ENCODE measurements at regions not wholly inside any gene's neighbourhood (a gene's known extent, or its start where the extent isn't known, plus 50 kb on each side); places are given as distances from the start of the nearest gene placed in this dataset.
"Not testable (repeated sequence)": the region's sequence is repeated elsewhere in the genome, so short reads cannot be mapped to it uniquely, and the experiment has no call there.

DNA sequence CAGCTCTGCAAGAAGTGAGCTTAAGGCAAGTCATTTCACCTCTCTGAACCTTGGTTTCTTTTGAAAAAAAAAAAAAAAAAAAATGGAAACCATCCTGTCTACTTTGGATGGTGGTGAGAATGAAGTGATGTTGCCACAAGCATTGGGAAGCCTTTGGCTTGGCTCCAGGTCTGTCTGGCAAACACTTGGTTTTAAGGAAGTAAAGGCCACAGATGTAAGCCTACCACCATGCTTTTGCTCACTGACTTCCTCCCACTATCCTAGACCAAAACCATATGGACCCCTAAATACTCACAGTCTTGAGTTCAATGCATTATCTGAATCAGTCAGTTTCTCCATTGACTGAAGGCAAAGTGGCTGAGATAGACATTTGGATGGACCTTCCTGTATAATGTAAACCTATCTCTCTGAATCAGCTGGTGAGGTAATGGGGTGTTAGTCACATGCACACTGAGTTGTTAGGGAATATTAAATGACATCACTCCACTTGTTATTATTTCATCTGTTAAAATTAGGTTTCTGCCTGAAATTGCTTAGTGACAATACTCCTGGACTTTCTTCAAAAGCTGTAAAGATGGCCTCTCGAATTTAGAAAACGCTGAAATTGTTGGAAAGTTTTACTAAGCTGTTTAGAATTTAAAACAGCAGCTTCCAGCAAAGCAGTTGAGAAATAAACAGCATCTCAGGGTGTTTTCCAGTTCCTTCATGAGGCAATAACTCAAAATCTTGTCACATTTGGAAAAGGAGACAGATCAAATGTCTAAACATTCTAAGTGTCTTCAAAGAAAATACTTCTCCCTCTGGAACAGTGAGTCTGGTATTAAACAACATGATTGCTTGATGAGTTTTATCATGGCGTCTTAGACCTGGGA, 833.5 kb downstream of the DHX35 start:
- no peak for DNase-seq

DNA sequence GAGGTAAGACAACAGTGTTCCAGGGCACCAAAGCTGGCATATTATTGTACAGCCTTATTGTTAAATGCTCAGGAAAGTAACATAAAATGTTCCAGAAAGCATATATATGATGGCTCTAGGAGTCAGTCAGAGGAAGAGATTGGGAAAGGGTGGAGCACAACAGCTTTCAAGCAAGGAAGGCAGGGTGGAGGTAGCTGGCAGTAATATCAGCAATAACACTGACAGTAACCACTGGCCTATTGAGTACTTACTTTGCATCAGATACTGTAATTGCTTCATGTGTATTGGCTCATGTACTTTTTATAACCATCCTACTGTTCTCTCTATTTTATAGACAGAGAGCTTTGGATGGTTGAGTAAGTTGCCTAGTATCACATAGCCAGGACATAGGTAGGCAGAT, 830.2 kb downstream of the DHX35 start:
- no peak for DNase-seq

DNA sequence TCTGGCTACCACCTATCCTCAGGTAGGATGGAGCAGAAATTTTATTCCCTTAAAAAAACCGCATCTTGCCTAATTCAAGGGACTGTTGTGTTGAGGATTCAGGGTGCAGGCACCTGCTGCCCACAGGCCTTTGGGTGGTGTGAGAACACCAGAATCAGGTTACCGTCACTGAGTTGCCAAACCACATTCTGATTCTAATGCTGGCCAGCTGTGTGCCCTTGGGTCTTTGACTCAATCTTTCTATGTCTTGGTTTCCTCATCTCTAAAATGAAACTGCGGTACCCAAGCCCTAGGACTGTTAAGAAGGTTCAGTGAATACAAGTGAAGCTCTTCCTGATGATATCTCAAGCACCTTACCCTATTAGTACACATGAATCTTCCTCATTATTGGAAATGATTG, 827.3 kb downstream of the DHX35 start:
- no peak for DNase-seq

DNA sequence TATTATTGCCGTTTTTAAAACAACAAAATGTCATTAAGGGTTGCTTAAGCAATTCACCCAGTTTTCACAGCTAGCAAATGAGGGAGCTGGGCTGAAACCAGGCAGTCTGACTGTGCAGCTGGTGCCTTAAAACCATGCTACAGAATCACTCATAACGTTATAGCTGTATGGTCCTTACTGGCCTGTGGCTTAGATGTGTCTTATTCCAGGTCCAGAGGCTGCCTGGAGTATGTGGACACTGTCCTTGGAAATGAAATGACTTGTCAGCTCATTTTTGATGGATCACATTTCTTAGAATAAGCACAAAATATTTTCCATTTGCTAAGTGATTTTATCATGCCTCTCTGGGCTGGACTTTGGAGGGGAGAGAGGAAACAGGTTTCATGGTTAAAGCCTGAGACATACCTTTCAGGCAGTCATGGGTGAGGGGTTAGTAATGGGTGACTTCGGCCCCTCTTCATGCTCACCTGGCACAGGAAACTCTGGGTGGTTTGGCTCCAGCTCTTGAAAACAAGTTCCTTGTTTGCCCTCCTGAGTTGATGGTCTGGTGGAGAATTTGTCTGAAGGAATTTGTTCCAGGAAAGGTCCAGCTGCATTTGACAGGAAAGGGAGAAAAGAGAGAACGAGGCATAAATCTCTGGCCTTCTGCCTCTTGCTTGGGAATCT, 823.2 kb downstream of the DHX35 start:
- DNase-seq, result no peak

DNA sequence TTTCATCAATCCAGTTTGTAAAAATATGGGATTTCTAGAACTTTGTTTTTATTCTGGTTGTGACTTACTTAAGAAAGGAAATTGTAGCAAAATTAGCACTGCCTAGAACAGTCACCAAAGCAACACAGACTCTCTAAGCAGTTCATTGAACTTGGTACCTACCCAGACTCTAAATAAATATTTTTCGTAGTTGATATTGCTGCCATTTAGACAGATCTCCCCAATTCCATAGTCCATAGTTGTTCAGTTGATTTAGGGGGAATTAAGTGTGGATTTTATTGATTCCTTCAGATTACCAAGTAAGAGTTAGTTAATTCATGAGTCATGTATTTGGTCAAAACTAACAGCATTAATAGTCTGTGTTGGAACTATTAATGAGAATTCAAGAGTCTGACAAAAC, 822.5 kb downstream of the DHX35 start:
- no peak for DNase-seq

DNA sequence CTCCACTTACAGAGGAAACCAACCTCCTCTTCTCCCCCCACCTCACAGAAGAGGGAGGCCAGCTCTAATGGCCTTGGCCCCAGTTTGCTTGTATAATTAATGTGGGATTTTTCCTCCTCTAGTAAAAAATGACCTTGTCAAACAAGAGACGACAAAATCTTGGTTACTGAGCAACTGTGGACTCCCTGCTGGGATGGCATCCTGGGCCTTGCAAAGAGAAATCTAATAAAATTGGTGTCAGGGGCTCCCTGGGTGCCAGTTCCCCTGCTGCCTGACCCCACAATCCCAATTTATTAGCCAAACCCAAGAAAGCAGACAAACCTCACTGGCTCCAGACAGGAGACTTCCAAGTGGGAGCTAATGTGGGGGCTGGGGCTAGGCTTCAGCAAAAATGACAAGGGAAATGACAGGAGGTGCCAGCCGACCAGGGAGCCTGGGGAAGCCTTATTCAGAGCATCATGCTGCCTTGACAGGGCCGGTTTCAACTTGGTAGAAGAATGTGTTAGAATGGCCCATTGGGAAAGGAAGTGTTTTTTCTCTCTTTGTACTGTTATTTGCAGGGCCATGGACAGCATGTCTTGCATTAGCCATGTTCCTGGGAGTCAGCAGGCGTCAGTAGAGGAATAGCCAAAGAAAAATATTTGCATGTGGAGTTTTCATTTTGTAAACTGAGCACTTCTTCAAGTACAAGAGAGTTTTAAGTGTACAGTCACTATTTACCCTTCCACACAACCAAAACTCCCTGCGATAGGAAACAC, 816.9 kb downstream of the DHX35 start:
- DNase-seq, result no peak

DNA sequence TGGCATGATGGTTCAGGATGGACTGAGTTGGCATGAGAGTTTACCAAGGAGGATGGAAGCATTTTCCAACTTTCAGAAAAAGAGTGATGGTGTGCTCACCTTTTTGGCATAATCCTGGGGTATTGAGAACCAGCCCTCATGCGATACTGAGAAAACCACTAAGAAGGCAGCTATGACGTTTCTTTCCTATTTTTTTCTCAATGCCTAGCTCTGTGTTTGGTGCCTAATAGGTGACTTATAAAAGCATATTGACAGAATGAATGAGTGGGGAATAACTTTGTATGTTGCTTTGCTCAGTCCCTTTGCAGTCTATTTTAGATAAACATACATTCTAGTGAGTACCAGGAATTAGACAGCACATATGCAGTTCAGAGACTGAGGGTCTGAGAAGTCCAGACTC, 816.3 kb downstream of the DHX35 start:
- no peak for DNase-seq

DNA sequence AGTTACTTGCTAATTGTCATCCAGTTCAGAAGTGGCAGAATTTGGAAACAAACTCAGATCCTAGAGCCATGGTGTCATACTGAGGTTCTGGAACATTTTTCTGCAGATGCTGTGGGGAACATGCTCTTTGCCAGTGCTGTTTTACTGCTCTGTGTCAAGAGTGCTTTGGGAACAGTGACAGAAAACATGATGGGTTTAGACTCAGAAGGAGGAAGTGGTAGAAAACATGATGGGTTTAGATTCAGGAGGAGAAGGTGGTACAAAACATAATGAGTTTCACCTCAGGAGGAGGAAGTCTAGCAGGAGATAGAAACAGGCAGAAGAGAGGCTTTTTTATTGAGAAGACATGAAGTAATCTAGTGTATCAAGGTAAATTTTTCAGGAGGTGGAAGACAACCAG, 815.5 kb downstream of the DHX35 start:
- no peak for DNase-seq

DNA sequence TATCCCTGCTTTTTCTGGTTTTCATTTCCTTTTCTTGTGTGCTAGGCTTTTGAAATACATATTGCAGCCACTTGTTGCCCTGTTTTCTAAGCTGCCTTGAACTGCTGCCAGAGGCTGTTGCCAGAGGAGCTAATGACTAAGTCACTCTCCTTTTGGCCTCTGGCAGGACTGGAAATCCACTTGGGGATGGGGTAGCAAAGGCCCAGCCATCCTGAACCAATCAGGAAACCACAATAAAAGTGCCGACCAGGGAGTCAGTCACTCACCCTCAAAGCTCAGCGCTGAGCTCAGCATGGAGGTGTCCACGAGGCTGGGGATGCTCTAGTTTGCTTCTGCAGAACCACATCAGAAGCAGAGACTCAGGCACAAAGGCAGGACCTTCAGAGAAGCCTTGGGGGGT, 813.0 kb downstream of the DHX35 start:
- DNase-seq, result no peak

DNA sequence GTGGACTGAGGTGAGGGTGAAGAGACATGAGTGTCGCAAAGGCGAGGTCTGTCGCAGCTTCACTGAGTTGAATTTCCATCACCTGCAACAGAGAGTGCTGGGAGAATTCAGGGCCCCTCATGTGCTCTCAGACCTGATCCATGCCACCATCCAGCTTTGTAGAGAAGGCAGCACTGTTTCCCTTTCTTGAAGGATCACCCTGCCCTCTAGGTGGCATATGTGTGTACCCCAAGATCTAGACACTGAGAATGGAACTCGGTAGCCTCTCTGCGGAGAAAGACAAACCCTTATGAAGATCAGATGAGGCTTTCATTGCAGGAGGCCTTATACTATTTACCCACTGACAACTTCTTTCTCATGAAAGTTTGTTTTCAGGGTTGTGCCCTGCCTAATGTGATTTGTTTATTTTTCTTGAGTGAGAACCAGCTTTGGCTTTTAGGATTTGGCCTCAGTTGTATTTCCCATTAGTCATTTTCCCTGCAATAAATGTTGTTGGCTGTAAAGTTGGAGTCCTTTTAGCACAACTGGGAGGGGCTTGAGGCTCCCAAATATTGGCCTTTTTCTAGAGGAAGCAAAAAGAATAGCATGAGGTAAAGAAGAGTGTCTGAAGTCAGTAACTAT, 811.3 kb downstream of the DHX35 start:
- DNase-seq, result no peak

DNA sequence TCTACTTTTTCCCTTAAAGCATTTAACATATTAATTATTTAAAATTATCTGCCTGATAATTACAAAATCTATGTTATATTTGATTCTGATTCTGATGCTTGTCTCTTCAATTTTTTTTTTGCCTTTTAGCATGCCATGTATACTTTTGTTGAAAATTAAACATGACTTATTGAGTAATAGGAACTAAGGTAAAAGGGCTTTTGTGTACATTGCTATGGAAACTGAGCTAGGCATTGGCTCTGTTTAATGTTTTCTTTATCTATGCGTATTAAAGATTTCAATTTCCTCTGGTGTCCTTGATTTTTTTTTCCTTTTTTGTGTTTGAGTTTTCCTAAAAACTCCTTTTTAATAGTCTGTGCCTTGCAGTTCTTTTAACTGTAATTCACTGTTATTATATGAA, 805.2 kb downstream of the DHX35 start:
- no peak for DNase-seq

DNA sequence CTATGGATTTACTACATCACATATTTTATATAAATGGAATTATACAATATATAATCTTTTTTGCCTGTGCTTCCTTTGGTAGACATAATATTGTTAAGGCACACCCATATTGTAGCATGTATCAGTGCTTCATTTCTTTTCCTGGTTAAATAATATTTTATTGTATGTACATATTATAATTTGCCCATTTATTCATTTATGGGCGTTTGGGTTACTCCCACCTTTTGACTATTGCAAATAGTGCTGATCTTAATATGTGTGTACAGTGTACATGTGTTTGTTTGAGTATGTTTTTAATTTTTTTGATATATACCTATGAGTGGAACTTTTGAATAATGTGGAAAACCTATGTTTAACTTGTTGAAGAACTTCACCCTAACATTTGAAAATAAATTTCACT, 804.2 kb downstream of the DHX35 start:
- no peak for DNase-seq

DNA sequence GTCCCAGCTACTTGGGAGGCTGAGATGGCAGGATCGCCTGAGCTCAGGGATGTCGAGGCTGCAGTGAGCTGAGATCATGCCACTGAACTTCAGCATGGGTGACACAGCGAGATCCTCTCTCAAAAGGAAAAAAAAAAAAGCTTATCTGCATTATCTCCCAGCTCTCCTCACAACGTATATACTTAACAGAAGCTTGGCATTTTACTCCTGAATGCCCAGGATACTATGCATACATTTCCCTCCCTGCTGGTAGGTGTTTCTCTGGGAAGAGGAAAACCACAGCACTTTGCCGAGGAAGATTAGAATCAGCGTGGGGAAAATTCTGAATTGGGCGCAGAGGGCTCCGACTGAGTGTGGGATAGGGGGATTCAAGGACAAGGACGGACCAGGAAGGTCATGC, 800.6 kb downstream of the DHX35 start:
- no peak for DNase-seq

DNA sequence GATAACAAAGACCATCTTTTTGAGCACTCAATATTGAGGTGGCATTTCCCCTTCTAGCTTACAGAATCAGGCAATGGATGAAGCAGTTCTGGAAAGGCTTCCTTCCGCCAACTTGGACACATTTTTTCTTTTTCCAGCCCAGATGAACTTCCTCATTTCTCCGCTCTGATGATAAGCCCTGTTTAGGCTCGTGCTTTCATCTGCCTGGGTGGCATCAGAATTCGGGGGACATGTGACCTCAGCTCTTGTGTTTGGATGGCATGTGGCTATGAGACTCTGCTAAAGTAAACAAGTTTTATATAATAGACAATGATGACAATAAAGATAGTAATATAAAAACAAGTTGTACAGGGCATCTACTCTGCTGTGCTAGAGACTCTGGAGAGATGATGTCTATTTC, 796.7 kb downstream of the DHX35 start:
- no peak for DNase-seq

DNA sequence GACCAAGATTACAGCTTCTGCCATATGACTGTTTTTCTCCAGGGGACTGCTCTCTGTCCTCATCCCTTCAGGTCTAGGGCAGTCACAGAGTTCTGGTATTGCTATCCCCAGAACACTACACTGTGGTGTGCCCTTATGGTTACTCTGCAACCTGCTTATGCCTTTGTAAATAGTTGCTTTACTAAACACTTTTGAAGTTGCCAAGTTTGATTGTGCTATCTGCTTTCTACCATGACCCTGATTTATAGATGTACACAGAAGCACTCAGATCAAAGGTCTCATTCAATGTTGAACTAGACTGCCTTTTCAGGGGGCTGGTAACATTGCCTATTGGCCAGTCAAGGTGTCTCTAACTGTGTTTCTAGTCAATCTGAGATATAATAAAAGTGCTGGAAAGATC, 794.7 kb downstream of the DHX35 start:
- DNase-seq, result no peak

DNA sequence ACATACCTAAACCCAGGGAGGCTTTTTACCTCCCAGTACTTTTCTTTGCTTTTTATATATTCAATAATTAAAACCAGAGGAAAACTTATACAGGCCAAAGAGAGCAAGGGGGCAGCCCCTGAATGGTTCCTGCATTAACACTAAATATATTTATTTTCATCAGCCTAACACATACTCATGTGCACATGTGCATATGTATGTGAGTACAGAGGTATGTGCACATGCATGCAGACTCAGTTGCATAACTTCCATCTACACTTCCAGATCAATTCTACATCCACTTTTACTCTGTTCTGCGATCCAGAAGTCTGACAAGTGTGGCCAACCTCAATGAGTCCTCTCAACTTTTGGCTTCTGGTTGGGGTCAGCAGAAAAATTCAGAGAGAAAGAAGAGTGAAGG, 794.2 kb downstream of the DHX35 start:
- DNase-seq, result no peak

DNA sequence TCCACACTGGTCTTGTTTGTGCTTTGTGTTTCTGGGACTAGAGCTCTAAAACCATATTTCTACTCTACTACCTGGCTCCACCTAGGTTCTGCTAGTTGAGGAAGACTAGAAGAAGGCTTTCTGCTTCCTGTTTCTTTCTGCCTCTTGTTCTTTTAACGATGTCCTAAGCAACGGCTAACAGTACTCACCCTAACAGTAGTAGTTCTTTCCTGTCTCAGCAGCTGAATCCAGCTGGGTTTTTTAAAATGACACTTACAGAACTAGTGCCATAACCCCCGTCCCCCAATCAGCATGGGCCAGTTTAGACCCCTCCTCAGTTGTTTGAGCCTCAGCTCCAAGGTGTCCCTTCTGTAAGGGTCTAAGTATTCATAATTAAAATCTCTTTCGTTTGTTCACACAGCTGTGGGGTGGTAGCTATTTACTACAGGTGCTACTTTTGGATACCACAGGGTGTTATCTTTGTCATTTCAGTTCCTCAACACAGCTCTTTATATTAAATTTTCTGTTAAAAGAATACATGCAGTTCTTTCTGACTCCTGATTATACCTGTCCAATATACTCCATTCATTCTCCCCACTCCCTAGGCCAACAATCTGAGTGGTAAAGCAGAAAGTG, 790.2 kb downstream of the DHX35 start:
- no peak for DNase-seq

DNA sequence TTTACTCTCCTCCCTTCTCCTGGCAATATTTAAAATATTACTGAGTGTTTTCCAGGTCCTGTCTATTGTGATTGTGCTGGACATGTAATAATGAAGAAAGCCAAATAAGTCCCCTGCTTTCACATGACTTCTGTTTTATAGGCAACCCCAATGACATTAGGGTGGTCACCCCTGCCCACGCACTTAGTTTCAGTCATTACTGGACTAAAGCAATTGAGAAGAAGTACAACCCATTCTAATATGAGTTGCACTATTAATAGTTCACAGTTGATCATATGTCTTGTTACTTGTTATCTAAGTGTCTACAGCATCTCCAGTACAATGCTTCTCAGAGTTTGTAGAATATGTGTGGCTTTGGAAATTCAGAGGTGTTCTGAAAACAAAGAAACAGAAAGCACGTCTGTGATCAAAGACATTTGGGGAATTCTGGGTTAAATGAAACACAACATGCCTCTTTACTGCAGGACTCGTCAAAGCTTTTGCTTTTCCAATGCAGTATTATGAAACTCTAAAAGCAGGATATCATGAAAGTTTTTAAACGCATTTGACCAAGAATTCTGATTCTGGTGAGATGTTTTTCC, 789.5 kb downstream of the DHX35 start:
- no peak for DNase-seq

DNA sequence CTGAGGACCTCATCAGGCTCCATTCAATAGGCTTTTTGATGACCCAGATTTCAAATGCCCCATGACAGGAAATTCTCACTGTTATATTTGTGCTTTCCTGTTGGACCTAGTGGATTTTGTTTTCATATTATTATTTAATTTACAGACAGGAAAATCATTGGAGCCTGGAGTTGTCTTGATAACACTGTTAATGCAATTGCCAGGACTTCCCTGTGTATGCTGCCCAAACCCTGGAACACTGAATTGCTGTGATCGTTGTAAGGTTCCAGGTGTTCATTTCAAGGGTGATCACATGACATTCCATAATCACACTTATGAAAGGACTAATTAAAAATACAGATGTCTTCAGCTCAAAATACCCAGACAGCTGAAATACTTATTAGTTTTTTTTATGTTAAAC, 783.2 kb downstream of the DHX35 start:
- no peak for DNase-seq

DNA sequence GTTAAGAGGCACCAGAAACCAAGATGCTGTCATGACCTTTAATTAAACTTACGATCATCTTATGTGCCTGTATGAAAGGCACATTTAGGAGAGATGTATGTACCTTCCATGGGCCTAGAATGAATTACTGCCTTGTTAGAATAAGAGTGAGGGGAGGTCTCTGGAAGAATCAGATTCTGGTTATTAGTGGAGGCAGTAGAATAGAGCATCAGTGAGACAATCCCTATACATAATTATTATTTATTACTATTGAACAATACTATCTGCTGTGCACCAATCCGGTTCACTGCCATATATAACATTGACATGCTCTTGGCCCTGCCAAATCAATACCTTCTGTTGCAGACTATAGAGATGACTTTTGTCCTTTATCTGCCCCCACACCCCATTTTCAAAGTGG, 776.5 kb downstream of the DHX35 start:
- no peak for DNase-seq

DNA sequence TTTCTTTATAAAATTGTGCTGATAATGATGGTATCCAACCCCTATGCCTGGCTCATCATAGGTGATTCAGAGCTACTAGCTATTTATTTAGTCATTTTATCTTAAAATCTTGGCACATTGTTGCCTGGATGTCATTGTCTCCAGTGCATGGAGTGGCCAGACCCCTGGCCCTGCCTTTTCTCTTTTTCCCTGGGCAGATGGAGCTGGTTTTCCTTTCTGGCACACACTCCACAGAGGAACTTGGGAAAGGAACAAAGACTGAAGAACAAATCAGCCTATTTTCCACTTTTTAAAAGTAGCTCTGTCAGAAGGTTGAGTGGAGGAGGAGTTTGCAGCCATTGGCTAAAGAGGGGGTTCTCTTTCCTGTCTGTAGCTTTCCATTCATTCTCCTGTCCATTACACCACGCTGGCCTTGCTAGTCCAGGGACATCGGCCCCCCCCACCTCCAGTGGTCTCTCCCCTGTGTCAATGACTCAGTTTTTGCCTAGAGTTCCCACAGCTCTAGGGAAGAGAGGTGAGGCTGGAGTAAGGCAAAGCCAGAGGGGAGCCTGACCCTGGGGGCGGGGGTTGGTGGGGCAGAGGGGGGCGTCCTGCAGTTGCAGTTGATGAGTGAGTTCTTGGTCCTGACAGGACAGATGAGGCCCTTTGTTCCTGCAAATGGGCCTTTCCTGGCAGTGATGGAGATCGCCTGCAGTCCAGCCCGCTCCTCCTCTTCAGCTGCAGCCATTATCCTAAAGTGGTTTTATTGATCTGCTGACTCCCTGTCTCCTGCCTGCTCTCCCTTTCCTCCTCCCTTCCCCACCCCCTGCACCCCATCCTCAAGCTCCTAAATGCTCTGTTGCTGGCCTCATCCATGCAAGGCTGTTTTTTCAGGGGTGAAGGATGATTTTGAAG, 774.5 kb downstream of the DHX35 start:
- DNase-seq, result no peak

DNA sequence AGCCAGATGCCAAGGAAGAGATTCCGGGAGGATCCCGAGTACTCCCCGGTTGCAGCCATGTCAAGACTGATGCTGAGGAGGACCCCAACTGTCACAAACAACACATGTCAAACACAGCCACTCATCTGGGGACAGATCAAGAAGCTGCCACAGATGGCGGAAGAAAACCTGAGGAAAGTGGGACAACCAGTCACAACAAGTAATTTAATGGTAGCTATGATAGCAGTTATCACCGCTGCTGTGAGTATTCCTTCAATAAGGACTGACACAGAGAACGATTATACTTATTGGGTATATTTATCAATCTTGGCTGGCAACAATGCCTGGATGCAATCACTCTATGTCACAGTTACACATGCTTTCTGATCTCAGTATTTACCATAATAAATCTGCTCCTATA, 763.4 kb downstream of the DHX35 start:
- not testable (repeated sequence) for DNase-seq

Data from 8988T (cell line).